ENCODE measurements at regions not wholly inside any gene's neighbourhood (a gene's known extent, or its start where the extent isn't known, plus 50 kb on each side); places are given as distances from the start of the nearest gene placed in this dataset.
"Not testable (repeated sequence)": the region's sequence is repeated elsewhere in the genome, so short reads cannot be mapped to it uniquely, and the experiment has no call there.

DNA sequence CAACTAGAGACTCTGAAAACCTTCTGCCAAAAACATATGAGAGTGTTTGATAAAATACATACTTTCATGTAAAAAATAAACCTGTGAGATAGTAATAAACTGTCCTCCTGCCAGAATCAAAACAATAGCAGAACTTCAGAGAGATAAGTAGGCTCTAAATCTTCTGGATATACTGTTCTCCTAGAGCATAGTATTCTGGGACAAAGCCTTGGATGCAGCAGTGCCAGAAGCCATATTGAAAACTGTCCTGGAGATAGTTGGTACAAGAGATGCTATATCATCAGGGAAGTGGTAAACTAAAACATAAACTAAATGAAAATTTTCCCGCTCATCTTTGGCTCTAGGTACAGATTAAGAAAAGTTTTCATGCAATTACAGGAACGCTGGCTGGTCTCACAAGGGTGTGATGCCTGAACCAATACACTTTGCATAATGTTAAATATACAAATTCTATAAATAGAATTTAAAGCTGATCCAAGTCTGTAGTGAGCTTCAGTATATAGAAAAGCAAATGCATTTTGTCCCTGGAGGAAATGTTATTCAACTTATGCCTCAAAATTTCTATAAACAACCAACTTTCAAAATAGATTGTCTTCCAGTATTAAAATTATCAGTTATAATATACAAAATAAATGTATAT lies 355.6 kb downstream of the ADAMTS20 start:
- H3K27ac Mint-ChIP-seq (ENCODE audit: unreplicated experiment), result no peak overlapping the region
- no peaks in the 10 kb centered on the region for H3K4me1 Mint-ChIP-seq (ENCODE audit: unreplicated experiment)
- no peak overlapping the region for H3K4me3 Mint-ChIP-seq (ENCODE audit: unreplicated experiment)
- DNase-seq (ENCODE audit: extremely low spot score, unreplicated experiment), result no peak
- peaks cover 13% of the 10 kb centered on the region for H3K27me3 Mint-ChIP-seq (ENCODE audit: unreplicated experiment)
- H3K36me3 Mint-ChIP-seq (ENCODE audit: unreplicated experiment), result no peaks in the 10 kb centered on the region
- TF ChIP-seq, protein P1, sequence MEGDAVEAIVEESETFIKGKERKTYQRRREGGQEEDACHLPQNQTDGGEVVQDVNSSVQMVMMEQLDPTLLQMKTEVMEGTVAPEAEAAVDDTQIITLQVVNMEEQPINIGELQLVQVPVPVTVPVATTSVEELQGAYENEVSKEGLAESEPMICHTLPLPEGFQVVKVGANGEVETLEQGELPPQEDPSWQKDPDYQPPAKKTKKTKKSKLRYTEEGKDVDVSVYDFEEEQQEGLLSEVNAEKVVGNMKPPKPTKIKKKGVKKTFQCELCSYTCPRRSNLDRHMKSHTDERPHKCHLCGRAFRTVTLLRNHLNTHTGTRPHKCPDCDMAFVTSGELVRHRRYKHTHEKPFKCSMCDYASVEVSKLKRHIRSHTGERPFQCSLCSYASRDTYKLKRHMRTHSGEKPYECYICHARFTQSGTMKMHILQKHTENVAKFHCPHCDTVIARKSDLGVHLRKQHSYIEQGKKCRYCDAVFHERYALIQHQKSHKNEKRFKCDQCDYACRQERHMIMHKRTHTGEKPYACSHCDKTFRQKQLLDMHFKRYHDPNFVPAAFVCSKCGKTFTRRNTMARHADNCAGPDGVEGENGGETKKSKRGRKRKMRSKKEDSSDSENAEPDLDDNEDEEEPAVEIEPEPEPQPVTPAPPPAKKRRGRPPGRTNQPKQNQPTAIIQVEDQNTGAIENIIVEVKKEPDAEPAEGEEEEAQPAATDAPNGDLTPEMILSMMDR (IDR thresholded peaks at IDR 0.05), result no peak
- H3K9me3 Mint-ChIP-seq (ENCODE audit: unreplicated experiment), result peaks cover 18% of the 10 kb centered on the region

DNA sequence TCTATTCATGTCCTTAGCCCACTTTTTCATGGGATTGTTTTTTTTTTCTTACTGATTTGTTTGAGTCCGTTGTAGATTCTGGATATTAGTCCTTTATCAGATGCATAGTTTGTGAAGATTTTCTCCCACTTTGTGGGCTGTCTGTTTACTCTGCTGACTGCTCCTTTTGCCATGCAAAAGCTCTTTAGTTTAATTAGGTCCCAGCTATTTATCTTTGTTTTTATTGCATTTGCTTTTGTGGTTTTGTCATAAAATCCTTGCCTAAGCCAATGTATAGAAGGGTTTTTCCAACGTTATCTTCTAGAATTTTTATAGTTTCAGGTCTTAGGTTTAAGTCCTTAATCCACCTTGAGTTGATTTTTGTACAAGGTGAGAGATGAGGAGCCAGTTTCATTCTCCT lies 358.9 kb downstream of the ADAMTS20 start:
- not testable (repeated sequence) for H3K4me3 Mint-ChIP-seq (ENCODE audit: unreplicated experiment); DNase-seq (ENCODE audit: extremely low spot score, unreplicated experiment)

DNA sequence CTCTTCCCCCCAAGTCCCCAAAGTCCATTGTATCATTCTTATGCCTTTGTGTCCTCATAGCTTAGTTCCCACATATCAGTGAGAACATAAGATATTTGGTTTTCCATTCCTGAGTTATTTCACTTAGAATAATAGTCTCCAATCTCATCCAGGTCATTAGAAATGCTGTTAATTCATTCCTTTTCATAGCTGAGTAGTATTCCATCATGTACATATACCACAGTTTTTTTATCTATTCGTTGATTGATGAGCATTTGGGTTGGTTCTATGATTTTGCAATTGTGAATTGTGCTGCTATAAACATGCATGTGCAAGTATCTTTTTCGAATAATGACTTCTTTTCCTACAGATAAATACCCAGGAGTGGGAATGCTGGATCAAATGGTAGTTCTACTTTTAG lies 359.6 kb downstream of the ADAMTS20 start:
- not testable (repeated sequence) for H3K4me1 Mint-ChIP-seq (ENCODE audit: unreplicated experiment); DNase-seq (ENCODE audit: extremely low spot score, unreplicated experiment); H3K36me3 Mint-ChIP-seq (ENCODE audit: unreplicated experiment); H3K27ac Mint-ChIP-seq (ENCODE audit: unreplicated experiment); H3K4me3 Mint-ChIP-seq (ENCODE audit: unreplicated experiment)
- Mint-ChIP-seq H3K27me3 (ENCODE audit: unreplicated experiment) (peaks cover 14% of the 10 kb centered on the region), H3K9me3 (ENCODE audit: unreplicated experiment) (peaks cover 15% of the 10 kb centered on the region)

More for the DNA sequence above, 358.9 kb downstream of the ADAMTS20 start:
- not testable (repeated sequence) for H3K27ac Mint-ChIP-seq (ENCODE audit: unreplicated experiment); H3K4me1 Mint-ChIP-seq (ENCODE audit: unreplicated experiment); H3K36me3 Mint-ChIP-seq (ENCODE audit: unreplicated experiment)
- H3K9me3 Mint-ChIP-seq (ENCODE audit: unreplicated experiment), result peaks cover 15% of the 10 kb centered on the region
- peaks cover 14% of the 10 kb centered on the region for H3K27me3 Mint-ChIP-seq (ENCODE audit: unreplicated experiment)

DNA sequence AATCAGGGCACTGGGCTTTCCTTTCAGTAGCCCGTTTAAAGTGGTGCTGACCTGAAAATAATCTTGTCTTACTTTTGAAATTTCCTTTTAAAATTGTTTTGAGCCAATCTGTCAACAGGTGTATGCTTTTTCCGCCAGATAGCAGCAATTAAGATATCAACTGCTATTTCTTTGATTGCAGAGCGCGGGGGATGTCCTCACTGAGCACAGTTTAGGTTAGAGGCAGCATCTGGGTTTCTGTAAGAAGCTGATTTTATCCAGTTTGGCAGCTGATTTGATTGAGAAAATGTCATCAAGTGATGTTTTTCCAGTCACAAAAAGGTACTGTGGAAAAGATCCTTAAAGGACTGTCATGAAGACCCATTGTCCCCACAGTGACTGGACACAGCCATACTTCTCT lies 371.8 kb downstream of the ADAMTS20 start:
- Mint-ChIP-seq H3K9me3 (ENCODE audit: unreplicated experiment) (peaks cover 3% of the 10 kb centered on the region), H3K4me3 (ENCODE audit: unreplicated experiment) (no peak overlapping the region), H3K27me3 (ENCODE audit: unreplicated experiment) (peaks cover 9% of the 10 kb centered on the region), H3K36me3 (ENCODE audit: unreplicated experiment) (no peaks in the 10 kb centered on the region), H3K27ac (ENCODE audit: unreplicated experiment) (no peak overlapping the region), H3K4me1 (ENCODE audit: unreplicated experiment) (no peaks in the 10 kb centered on the region)
- TF ChIP-seq, protein P1 (IDR thresholded peaks at IDR 0.05), result no peak
- no peak for DNase-seq (ENCODE audit: extremely low spot score, unreplicated experiment)

- TF ChIP-seq, protein P1 (IDR thresholded peaks at IDR 0.05), result no peak
- H3K27ac Mint-ChIP-seq (ENCODE audit: unreplicated experiment), result no peak overlapping the region
- peaks cover 3% of the 10 kb centered on the region for H3K9me3 Mint-ChIP-seq (ENCODE audit: unreplicated experiment)
- peaks cover 10% of the 10 kb centered on the region for H3K27me3 Mint-ChIP-seq (ENCODE audit: unreplicated experiment)
- no peak for DNase-seq (ENCODE audit: extremely low spot score, unreplicated experiment)
- H3K4me3 Mint-ChIP-seq (ENCODE audit: unreplicated experiment), result no peak overlapping the region
- H3K36me3 Mint-ChIP-seq (ENCODE audit: unreplicated experiment), result no peaks in the 10 kb centered on the region
- no peaks in the 10 kb centered on the region for H3K4me1 Mint-ChIP-seq (ENCODE audit: unreplicated experiment)
Measured at GRCh38 chr12:43179486-43179885, 372.5 kb downstream of the ADAMTS20 start.

DNA sequence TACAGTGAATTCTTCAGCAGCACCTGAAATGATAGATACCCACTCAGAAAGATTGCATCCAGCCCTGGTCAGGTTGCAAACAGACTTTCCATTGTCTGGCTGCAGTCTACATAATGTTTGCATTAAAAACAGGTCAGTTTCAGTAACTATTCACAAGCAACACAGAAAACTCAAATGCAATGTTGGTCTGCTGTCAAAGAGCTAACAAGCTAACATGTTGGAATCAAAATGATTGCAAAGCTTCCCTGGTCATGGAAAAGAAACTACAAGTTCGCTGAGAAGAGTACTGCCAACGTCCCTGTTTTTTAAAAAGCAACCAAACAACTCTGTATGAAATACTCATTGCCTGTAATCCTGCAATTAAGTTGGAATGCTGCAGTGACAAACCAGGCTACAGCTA lies 374.7 kb downstream of the ADAMTS20 start:
- no peak for DNase-seq (ENCODE audit: extremely low spot score, unreplicated experiment)
- Mint-ChIP-seq H3K4me1 (ENCODE audit: unreplicated experiment) (no peaks in the 10 kb centered on the region), H3K4me3 (ENCODE audit: unreplicated experiment) (no peak overlapping the region), H3K27ac (ENCODE audit: unreplicated experiment) (no peak overlapping the region), H3K27me3 (ENCODE audit: unreplicated experiment) (peaks cover 10% of the 10 kb centered on the region), H3K9me3 (ENCODE audit: unreplicated experiment) (no peaks in the 10 kb centered on the region), H3K36me3 (ENCODE audit: unreplicated experiment) (no peaks in the 10 kb centered on the region)
- TF ChIP-seq, protein P1 (IDR thresholded peaks at IDR 0.05), result no peak

Data from osteocyte (in vitro differentiated cells).